ENCODE measurements at regions not wholly inside any gene's neighbourhood (a gene's known extent, or its start where the extent isn't known, plus 50 kb on each side); places are given as distances from the start of the nearest gene placed in this dataset.

- Histone ChIP-seq H3K27ac (ENCODE audit: low read depth, low read length) (no peak overlapping the region), H3K9me3 (ENCODE audit: low read length) (no peaks in the 10 kb centered on the region), H3K4me3 (ENCODE audit: low read length) (no peak overlapping the region), H3K27me3 (ENCODE audit: insufficient read depth, low read length, poor library complexity, severe bottlenecking) (no peaks in the 10 kb centered on the region), H3K4me1 (ENCODE audit: insufficient read depth, low read length) (no peaks in the 10 kb centered on the region), H3K36me3 (ENCODE audit: insufficient read depth, low read length) (no peaks in the 10 kb centered on the region)
- ChIA-PET CTCF (no interaction called here), POLR2A (no interaction called here)
- H3K36me3 Mint-ChIP-seq = no peaks in the 10 kb centered on the region
- H3K9me3 Mint-ChIP-seq = peaks cover 1 to 20% (median 6%) of the 10 kb centered on the region in 5 donors
- no peak overlapping the region for H3K4me3 Mint-ChIP-seq
- DNase-seq = no peak
- H3K27me3 Mint-ChIP-seq = no peaks in the 10 kb centered on the region
- H3K27ac Mint-ChIP-seq = no peak overlapping the region
- H3K4me1 Mint-ChIP-seq = no peaks in the 10 kb centered on the region
These were observed 813.1 kb upstream of the POU3F3 start for GRCh38 chr2:104040771-104041170.

- no peaks in the 10 kb centered on the region for H3K27me3 Mint-ChIP-seq
- H3K36me3 Mint-ChIP-seq = no peaks in the 10 kb centered on the region
- H3K9me3 ChIP-seq (ENCODE audit: low read length) = no peaks in the 10 kb centered on the region
- H3K27me3 ChIP-seq (ENCODE audit: insufficient read depth, low read length, poor library complexity, severe bottlenecking) = no peaks in the 10 kb centered on the region
- H3K4me3 Mint-ChIP-seq = no peak overlapping the region
- no peaks in the 10 kb centered on the region for H3K4me1 ChIP-seq (ENCODE audit: insufficient read depth, low read length)
- no peak overlapping the region for H3K27ac ChIP-seq (ENCODE audit: low read depth, low read length)
- no peak overlapping the region for H3K4me3 ChIP-seq (ENCODE audit: low read length)
- ChIA-PET CTCF (no interaction called here), POLR2A (no interaction called here)
- H3K27ac Mint-ChIP-seq = no peak overlapping the region
- no peaks in the 10 kb centered on the region for H3K4me1 Mint-ChIP-seq
- DNase-seq = no peak
- no peaks in the 10 kb centered on the region for H3K36me3 ChIP-seq (ENCODE audit: insufficient read depth, low read length)
- peaks cover 1 to 20% (median 2%) of the 10 kb centered on the region in 5 donors for H3K9me3 Mint-ChIP-seq
These were observed 812.6 kb upstream of the POU3F3 start for GRCh38 chr2:104041351-104041750.

- no peaks in the 10 kb centered on the region for H3K4me1 Mint-ChIP-seq
- H3K36me3 Mint-ChIP-seq = no peaks in the 10 kb centered on the region
- no peak overlapping the region for H3K27ac Mint-ChIP-seq
- Histone ChIP-seq H3K4me3 (ENCODE audit: low read length) (no peak overlapping the region), H3K27me3 (ENCODE audit: insufficient read depth, low read length, poor library complexity, severe bottlenecking) (no peaks in the 10 kb centered on the region), H3K27ac (ENCODE audit: low read depth, low read length) (no peak overlapping the region), H3K4me1 (ENCODE audit: insufficient read depth, low read length) (no peaks in the 10 kb centered on the region), H3K9me3 (ENCODE audit: low read length) (no peaks in the 10 kb centered on the region), H3K36me3 (ENCODE audit: insufficient read depth, low read length) (no peaks in the 10 kb centered on the region)
- H3K9me3 Mint-ChIP-seq = peaks cover 0 to 31% (median 9%) of the 10 kb centered on the region in 5 donors
- no peak for DNase-seq
- H3K4me3 Mint-ChIP-seq = no peak overlapping the region
- ChIA-PET CTCF (no interaction called here), POLR2A (no interaction called here)
- H3K27me3 Mint-ChIP-seq = no peaks in the 10 kb centered on the region
These were observed 810.1 kb upstream of the POU3F3 start for GRCh38 chr2:104043864-104044263.

GRCh38 chr2:104045071-104045470 lies 808.8 kb upstream of the POU3F3 start:
- H3K36me3 Mint-ChIP-seq = no peaks in the 10 kb centered on the region
- no peaks in the 10 kb centered on the region for H3K4me1 Mint-ChIP-seq
- no peak overlapping the region for H3K27ac Mint-ChIP-seq
- Histone ChIP-seq H3K27me3 (ENCODE audit: insufficient read depth, low read length, poor library complexity, severe bottlenecking) (no peaks in the 10 kb centered on the region), H3K9me3 (ENCODE audit: low read length) (no peaks in the 10 kb centered on the region), H3K4me1 (ENCODE audit: insufficient read depth, low read length) (no peaks in the 10 kb centered on the region), H3K36me3 (ENCODE audit: insufficient read depth, low read length) (no peaks in the 10 kb centered on the region), H3K4me3 (ENCODE audit: low read length) (no peak overlapping the region), H3K27ac (ENCODE audit: low read depth, low read length) (no peak overlapping the region)
- no peaks in the 10 kb centered on the region for H3K27me3 Mint-ChIP-seq
- ChIA-PET POLR2A (no interaction called here), CTCF (no interaction called here)
- no peak for DNase-seq
- H3K9me3 Mint-ChIP-seq = peaks cover 0 to 35% (median 9%) of the 10 kb centered on the region in 5 donors
- H3K4me3 Mint-ChIP-seq = no peak overlapping the region

GRCh38 chr2:104046466-104046865 lies 807.4 kb upstream of the POU3F3 start:
- POLR2A ChIA-PET = no interaction called here
- no peaks in the 10 kb centered on the region for H3K27me3 Mint-ChIP-seq

GRCh38 chr2:104047516-104047915 lies 806.4 kb upstream of the POU3F3 start:
- POLR2A ChIA-PET = no interaction called here
- peaks cover 0 to 31% (median 11%) of the 10 kb centered on the region in 5 donors for H3K9me3 Mint-ChIP-seq

More at GRCh38 chr2:104046466-104046865, 807.4 kb upstream of the POU3F3 start:
- Histone ChIP-seq H3K9me3 (ENCODE audit: low read length) (no peaks in the 10 kb centered on the region), H3K4me1 (ENCODE audit: insufficient read depth, low read length) (no peaks in the 10 kb centered on the region), H3K4me3 (ENCODE audit: low read length) (no peak overlapping the region), H3K27ac (ENCODE audit: low read depth, low read length) (no peak overlapping the region), H3K36me3 (ENCODE audit: insufficient read depth, low read length) (no peaks in the 10 kb centered on the region), H3K27me3 (ENCODE audit: insufficient read depth, low read length, poor library complexity, severe bottlenecking) (no peaks in the 10 kb centered on the region)
- no peaks in the 10 kb centered on the region for H3K4me1 Mint-ChIP-seq
- CTCF ChIA-PET = no interaction called here
- peaks cover 0 to 35% (median 10%) of the 10 kb centered on the region in 5 donors for H3K9me3 Mint-ChIP-seq
- DNase-seq = no peak
- H3K27ac Mint-ChIP-seq = no peak overlapping the region
- H3K4me3 Mint-ChIP-seq = no peak overlapping the region
- no peaks in the 10 kb centered on the region for H3K36me3 Mint-ChIP-seq

GRCh38 chr2:104049438-104049837 lies 804.5 kb upstream of the POU3F3 start:
- ChIA-PET CTCF (no interaction called here), POLR2A (no interaction called here)
- Mint-ChIP-seq H3K27me3 (no peaks in the 10 kb centered on the region), H3K27ac (no peak overlapping the region), H3K4me3 (no peak overlapping the region), H3K36me3 (no peaks in the 10 kb centered on the region), H3K9me3 (peaks cover 0 to 32% (median 16%) of the 10 kb centered on the region in 5 donors), H3K4me1 (no peaks in the 10 kb centered on the region)
- H3K27ac ChIP-seq (ENCODE audit: low read depth, low read length) = no peak overlapping the region
- H3K4me1 ChIP-seq (ENCODE audit: insufficient read depth, low read length) = no peaks in the 10 kb centered on the region
- H3K36me3 ChIP-seq (ENCODE audit: insufficient read depth, low read length) = no peaks in the 10 kb centered on the region
- H3K9me3 ChIP-seq (ENCODE audit: low read length) = no peaks in the 10 kb centered on the region
- no peak overlapping the region for H3K4me3 ChIP-seq (ENCODE audit: low read length)
- H3K27me3 ChIP-seq (ENCODE audit: insufficient read depth, low read length, poor library complexity, severe bottlenecking) = no peaks in the 10 kb centered on the region
- no peak for DNase-seq

More at GRCh38 chr2:104047516-104047915, 806.4 kb upstream of the POU3F3 start:
- Mint-ChIP-seq H3K4me3 (no peak overlapping the region), H3K4me1 (no peaks in the 10 kb centered on the region), H3K36me3 (no peaks in the 10 kb centered on the region), H3K27ac (no peak overlapping the region), H3K27me3 (no peaks in the 10 kb centered on the region)
- H3K4me1 ChIP-seq (ENCODE audit: insufficient read depth, low read length) = no peaks in the 10 kb centered on the region
- no peak overlapping the region for H3K4me3 ChIP-seq (ENCODE audit: low read length)
- no peaks in the 10 kb centered on the region for H3K9me3 ChIP-seq (ENCODE audit: low read length)
- H3K36me3 ChIP-seq (ENCODE audit: insufficient read depth, low read length) = no peaks in the 10 kb centered on the region
- H3K27ac ChIP-seq (ENCODE audit: low read depth, low read length) = no peak overlapping the region
- H3K27me3 ChIP-seq (ENCODE audit: insufficient read depth, low read length, poor library complexity, severe bottlenecking) = no peaks in the 10 kb centered on the region
- CTCF ChIA-PET = no interaction called here
- no peak for DNase-seq

- H3K27ac Mint-ChIP-seq = no peak overlapping the region
- Histone ChIP-seq H3K27me3 (ENCODE audit: insufficient read depth, low read length, poor library complexity, severe bottlenecking) (no peaks in the 10 kb centered on the region), H3K4me3 (ENCODE audit: low read length) (no peak overlapping the region), H3K27ac (ENCODE audit: low read depth, low read length) (no peak overlapping the region), H3K4me1 (ENCODE audit: insufficient read depth, low read length) (no peaks in the 10 kb centered on the region), H3K36me3 (ENCODE audit: insufficient read depth, low read length) (no peaks in the 10 kb centered on the region), H3K9me3 (ENCODE audit: low read length) (no peaks in the 10 kb centered on the region)
- H3K9me3 Mint-ChIP-seq = peaks cover 0 to 35% (median 16%) of the 10 kb centered on the region in 5 donors
- ChIA-PET CTCF (no interaction called here), POLR2A (no interaction called here)
- H3K27me3 Mint-ChIP-seq = no peaks in the 10 kb centered on the region
- DNase-seq = no peak
- no peaks in the 10 kb centered on the region for H3K36me3 Mint-ChIP-seq
- no peak overlapping the region for H3K4me3 Mint-ChIP-seq
- H3K4me1 Mint-ChIP-seq = no peaks in the 10 kb centered on the region
These were observed 803.9 kb upstream of the POU3F3 start for GRCh38 chr2:104049981-104050380.

GRCh38 chr2:104050656-104051242 lies 803.2 kb upstream of the POU3F3 start:
- no peaks in the 10 kb centered on the region for H3K9me3 ChIP-seq (ENCODE audit: low read length)
- H3K27ac Mint-ChIP-seq = no peak overlapping the region
- CTCF ChIA-PET = no interaction called here

More at GRCh38 chr2:104050656-104051242, 803.2 kb upstream of the POU3F3 start:
- POLR2A ChIA-PET = no interaction called here
- H3K4me1 Mint-ChIP-seq = no peaks in the 10 kb centered on the region
- no peak overlapping the region for H3K27ac ChIP-seq (ENCODE audit: low read depth, low read length)
- no peaks in the 10 kb centered on the region for H3K27me3 ChIP-seq (ENCODE audit: insufficient read depth, low read length, poor library complexity, severe bottlenecking)
- H3K36me3 ChIP-seq (ENCODE audit: insufficient read depth, low read length) = no peaks in the 10 kb centered on the region
- H3K27me3 Mint-ChIP-seq = no peaks in the 10 kb centered on the region
- no peak overlapping the region for H3K4me3 Mint-ChIP-seq
- H3K9me3 Mint-ChIP-seq = peaks cover 0 to 36% (median 16%) of the 10 kb centered on the region in 5 donors
- H3K4me3 ChIP-seq (ENCODE audit: low read length) = no peak overlapping the region
- no peaks in the 10 kb centered on the region for H3K4me1 ChIP-seq (ENCODE audit: insufficient read depth, low read length)
- DNase-seq = no peak
- no peaks in the 10 kb centered on the region for H3K36me3 Mint-ChIP-seq
